Tibial artery (tissue), 4 donors: ENCODE measurements at regions not wholly inside any gene's neighbourhood (a gene's known extent, or its start where the extent isn't known, plus 50 kb on each side); places are given as distances from the start of the nearest gene placed in this dataset.
"Not testable (repeated sequence)": the region's sequence is repeated elsewhere in the genome, so short reads cannot be mapped to it uniquely, and the experiment has no call there.

Experiments
- DNase-seq, 2 donors: peaks; one replicate each; pipeline ENCODE4 v3.0.0-alpha.2; 2019
- H3K27ac ChIP-seq, 2 donors: fragments of 200-600 bp; sonication (generic) in 1 of 2; 1 replicate in 1 of 2; 2 replicates in 1 of 2; pipeline ENCODE4 v1.5.1; 2018 to 2019; ENCODE audit warnings: mild to moderate bottlenecking in 1 of 2
- H3K27me3 ChIP-seq, 2 donors: fragments of 200-600 bp; sonication (generic) in 1 of 2; one replicate each; pipeline versions ENCODE4 v1.5.1 to v1.6.0; 2016 to 2019
- H3K36me3 ChIP-seq, 3 donors: fragments of 200-600 bp; sonication (generic) in 2 of 3; one replicate each; pipeline ENCODE4 v1.5.1; 2016 to 2019; ENCODE audit warnings: mild to moderate bottlenecking in 2 of 3
- H3K4me1 ChIP-seq, 4 donors: fragments of 200-600 bp; sonication (generic) in 2 of 4; 1 replicate in 3 of 4; 2 replicates in 1 of 4; pipeline ENCODE4 v1.5.1; 2016 to 2019
- H3K4me3 ChIP-seq, 2 donors: fragments of 200-600 bp; sonication (generic) in 1 of 2; 1 replicate in 1 of 2; 2 replicates in 1 of 2; pipeline ENCODE4 v1.5.1; 2018 to 2019; ENCODE audit warnings: mild to moderate bottlenecking in 2 of 2
- H3K9me3 ChIP-seq, 3 donors: fragments of 200-600 bp; sonication (generic) in 1 of 3; one replicate each; pipeline ENCODE4 v1.5.1; 2016 to 2019
- intact Hi-C: fragments of 100-400 bp; cut with DNase I; formaldehyde crosslinking; loops from one replicate; pipeline ENCODE4 v1.15.0; 2023; ENCODE audit warnings: low total_unique reads
- TF ChIP-seq, protein P1 (sequence below), 2 experiments: fragments of 200-600 bp in 1 of 2; fragments of 450-650 bp in 1 of 2; IDR thresholded peaks; one replicate each; pipeline ENCODE4 v1.5.1; 2017 to 2019; ENCODE audit warnings: antibody characterized with exemption in 2 of 2, mild to moderate bottlenecking in 1 of 2, moderate library complexity in 1 of 2

DNA sequence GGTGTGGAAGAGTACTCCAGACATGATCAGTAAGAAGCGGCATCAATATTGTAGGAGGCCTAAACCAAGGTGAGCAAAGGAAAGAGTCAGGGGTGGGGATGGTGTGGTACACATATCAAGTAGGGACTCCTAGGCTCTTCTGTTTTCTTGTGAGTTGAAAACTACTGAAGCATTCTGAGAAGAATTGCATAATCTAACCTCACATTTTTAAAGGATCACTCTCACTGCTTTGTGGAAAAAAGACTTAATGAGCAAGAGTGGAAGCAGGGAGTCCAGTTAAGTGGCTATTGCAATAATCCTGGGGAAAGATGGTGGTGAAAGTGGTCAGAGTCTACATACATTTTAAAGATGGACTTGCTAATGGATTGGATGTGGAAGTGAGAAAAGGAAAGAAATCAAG is 899.5 kb upstream of the FAM98A start:
- Histone ChIP-seq H3K4me1 (no peaks in the 10 kb centered on the region), H3K27me3 (no peaks in the 10 kb centered on the region), H3K9me3 (no peaks in the 10 kb centered on the region), H3K4me3 (no peak overlapping the region), H3K36me3 (no peaks in the 10 kb centered on the region), H3K27ac (no peak overlapping the region)
- TF ChIP-seq, protein P1, sequence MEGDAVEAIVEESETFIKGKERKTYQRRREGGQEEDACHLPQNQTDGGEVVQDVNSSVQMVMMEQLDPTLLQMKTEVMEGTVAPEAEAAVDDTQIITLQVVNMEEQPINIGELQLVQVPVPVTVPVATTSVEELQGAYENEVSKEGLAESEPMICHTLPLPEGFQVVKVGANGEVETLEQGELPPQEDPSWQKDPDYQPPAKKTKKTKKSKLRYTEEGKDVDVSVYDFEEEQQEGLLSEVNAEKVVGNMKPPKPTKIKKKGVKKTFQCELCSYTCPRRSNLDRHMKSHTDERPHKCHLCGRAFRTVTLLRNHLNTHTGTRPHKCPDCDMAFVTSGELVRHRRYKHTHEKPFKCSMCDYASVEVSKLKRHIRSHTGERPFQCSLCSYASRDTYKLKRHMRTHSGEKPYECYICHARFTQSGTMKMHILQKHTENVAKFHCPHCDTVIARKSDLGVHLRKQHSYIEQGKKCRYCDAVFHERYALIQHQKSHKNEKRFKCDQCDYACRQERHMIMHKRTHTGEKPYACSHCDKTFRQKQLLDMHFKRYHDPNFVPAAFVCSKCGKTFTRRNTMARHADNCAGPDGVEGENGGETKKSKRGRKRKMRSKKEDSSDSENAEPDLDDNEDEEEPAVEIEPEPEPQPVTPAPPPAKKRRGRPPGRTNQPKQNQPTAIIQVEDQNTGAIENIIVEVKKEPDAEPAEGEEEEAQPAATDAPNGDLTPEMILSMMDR (IDR thresholded peaks at IDR 0.05): no peak
- intact Hi-C loops: no loop called here
- DNase-seq: no peak

DNA sequence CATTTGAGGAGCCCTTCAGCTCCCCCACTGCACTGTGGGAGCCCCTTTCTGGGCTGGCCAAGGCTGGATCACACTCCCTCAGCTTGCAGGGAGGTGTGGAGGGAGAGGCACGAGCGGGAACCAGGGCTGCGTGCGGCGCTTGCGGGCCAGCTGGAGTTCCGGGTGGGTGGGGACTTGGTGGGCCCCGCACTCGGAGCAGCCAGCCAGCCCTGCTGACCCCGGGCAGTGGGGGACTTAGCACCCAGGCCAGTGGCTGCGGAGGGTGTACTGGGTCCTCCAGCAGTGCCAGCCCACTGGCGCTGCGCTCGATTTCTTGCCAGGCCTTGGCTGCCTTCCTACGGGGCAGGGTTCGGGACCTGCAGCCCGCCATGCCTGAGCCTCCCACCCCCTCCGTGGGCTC is 895.1 kb upstream of the FAM98A start:
- H3K27ac ChIP-seq, H3K4me1 ChIP-seq, H3K27me3 ChIP-seq, H3K4me3 ChIP-seq, H3K9me3 ChIP-seq, intact Hi-C loops, H3K36me3 ChIP-seq, DNase-seq: not testable (repeated sequence)

DNA sequence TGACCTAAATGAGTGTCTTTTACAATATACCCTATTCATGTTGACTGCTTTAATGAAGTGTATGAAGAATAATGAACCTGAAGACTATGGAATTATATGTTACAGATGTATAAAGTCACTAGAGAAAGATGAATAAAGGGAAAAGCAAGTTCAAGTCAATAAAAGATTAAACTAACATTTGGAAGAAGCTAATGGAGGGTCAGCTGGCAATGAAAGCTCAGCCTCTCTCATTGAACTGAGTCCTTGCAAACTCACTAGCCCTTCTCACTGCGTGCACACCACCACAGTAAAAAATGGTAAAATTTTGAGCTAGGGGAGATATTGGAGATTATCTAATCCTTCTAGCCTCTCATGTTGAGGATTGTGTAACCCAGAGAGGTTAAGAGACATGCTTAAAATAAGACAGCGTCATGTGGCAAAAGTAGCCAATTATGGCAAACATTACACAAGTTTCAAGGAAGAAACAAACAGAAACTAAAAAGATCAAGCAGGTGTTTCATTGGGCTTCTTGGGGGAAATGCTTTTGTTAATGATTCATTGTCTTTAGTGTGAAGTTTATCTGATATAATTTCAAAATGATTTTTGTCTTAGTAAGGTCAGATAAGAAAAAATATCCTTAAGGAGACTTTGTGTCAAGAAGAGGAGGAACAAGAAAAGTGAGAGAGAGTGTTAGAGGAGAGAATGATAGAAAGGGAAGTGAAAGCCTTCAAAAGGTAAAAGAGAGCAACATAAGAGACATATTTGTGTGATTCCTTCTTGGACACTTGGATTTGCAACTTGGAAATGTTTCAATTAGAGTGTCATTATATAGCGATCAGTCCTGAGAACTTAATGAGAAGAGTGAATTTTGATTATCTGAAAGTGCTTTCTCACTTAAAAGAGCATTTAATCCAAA is 893.7 kb upstream of the FAM98A start:
- Histone ChIP-seq H3K36me3 (no peaks in the 10 kb centered on the region), H3K27me3 (no peaks in the 10 kb centered on the region), H3K9me3 (no peaks in the 10 kb centered on the region), H3K4me1 (no peaks in the 10 kb centered on the region), H3K27ac (no peak overlapping the region), H3K4me3 (no peak overlapping the region)
- DNase-seq: no peak
- TF ChIP-seq, protein P1 (IDR thresholded peaks at IDR 0.05): no peak
- intact Hi-C loops: no loop called here

GRCh38 chr2:34486965-34487364 is 887.9 kb upstream of the FAM98A start:
- DNase-seq: no peak
- Histone ChIP-seq H3K9me3 (no peaks in the 10 kb centered on the region), H3K27me3 (no peaks in the 10 kb centered on the region), H3K36me3 (no peaks in the 10 kb centered on the region), H3K4me3 (no peak overlapping the region), H3K27ac (no peak overlapping the region), H3K4me1 (no peaks in the 10 kb centered on the region)
- TF ChIP-seq, protein P1 (IDR thresholded peaks at IDR 0.05): no peak
- intact Hi-C loops: no loop called here

DNA sequence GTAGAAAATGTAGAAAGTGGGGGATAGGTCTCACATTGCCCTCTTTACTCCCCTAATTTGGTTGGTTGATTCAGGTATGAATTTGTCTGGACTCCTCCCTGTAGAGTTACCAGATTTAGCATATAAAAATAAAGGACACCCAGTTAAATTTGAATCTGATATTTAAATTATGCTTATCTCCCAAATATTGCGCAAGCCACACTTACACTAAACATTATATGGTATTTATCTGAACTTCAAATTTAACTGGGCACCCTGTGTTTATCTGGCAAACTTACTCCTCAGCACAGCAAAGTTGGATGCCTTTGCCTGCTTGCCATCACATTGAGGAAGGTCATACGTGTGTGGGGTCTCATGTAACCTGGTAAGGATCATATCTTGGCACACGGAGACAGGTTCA is 882.4 kb upstream of the FAM98A start:
- TF ChIP-seq, protein P1 (IDR thresholded peaks at IDR 0.05): no peak
- H3K27ac ChIP-seq: no peak overlapping the region
- no peaks in the 10 kb centered on the region for H3K9me3 ChIP-seq
- no peak overlapping the region for H3K4me3 ChIP-seq
- no peaks in the 10 kb centered on the region for H3K4me1 ChIP-seq
- no peak for DNase-seq
- no peaks in the 10 kb centered on the region for H3K27me3 ChIP-seq
- intact Hi-C loops: no loop called here
- H3K36me3 ChIP-seq: no peaks in the 10 kb centered on the region

- no peak overlapping the region for H3K4me3 ChIP-seq
- TF ChIP-seq, protein P1 (IDR thresholded peaks at IDR 0.05): no peak
- no peak for DNase-seq
- no peaks in the 10 kb centered on the region for H3K36me3 ChIP-seq
- H3K27me3 ChIP-seq: no peaks in the 10 kb centered on the region
- no peaks in the 10 kb centered on the region for H3K9me3 ChIP-seq
- H3K4me1 ChIP-seq: no peaks in the 10 kb centered on the region
- H3K27ac ChIP-seq: no peak overlapping the region
- intact Hi-C loops: no loop called here
These were observed 881.3 kb upstream of the FAM98A start for GRCh38 chr2:34480366-34480765.
